ENCODE measurements at regions not wholly inside any gene's neighbourhood (a gene's known extent, or its start where the extent isn't known, plus 50 kb on each side); places are given as distances from the start of the nearest gene placed in this dataset.

DNA sequence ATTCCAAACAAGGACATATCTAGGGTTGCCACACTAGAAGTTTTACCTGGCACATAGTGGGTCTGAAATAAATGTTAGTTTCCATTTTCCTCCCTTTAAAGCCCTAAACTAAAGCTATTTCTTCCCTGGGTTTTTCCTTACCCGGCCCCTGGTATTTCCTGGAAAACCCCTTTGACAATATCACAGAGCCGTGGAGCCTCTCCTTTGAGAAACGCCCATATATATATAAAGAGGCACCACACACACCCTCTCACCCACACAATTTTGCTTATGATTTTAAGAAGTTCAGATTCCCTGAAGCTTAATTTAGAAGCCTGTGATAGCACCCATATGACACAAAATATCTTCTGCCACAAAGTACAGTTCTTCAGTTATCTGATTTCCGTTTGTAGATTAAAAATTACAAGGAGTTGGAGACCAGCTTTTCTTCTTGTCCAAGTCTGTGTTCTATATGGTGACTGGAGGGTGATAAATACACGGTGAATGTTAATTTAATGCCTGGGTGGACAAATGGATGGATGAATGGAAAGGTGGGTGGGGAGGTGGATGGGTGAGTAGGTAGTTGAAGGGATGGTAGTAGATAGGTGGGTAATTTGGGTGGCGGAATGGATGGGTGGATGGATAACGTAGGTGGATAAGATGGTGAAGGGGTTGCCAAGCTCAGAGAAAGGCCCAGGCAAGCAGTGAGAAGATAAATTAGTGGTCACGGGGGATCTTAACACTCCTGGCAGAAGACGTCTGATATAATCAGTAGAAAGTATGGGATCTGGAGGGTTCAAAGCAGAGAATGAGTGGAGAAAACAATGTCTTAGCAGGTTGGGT lies 154.4 kb upstream of the FGGY start:
- no peaks in the 10 kb centered on the region for H3K9me3 ChIP-seq (ENCODE audit: low read depth, low read length, poor library complexity, severe bottlenecking)
- no peaks in the 10 kb centered on the region for H3K27me3 ChIP-seq (replicated peaks; ENCODE audit: insufficient read depth, low read depth, low read length, poor library complexity)
- DNase-seq (ENCODE audit: low spot score) = no peak
- ChIA-PET POLR2A (ENCODE audit: low non-redundant PET) (interaction anchor here (0.8 kb wide), 1 partner anchor 10 kb away, joined by 3 read pairs; no protein-coding TSS in a partner anchor), CTCF (no interaction called here)
- H3K36me3 ChIP-seq (ENCODE audit: insufficient read depth, low read length, poor library complexity, severe bottlenecking) = no peaks in the 10 kb centered on the region
- intact Hi-C loops (cut with micrococcal nuclease; ENCODE audit: unreplicated experiment) = no loop called here
- no peak overlapping the region for H3K27ac ChIP-seq (ENCODE audit: low read depth, low read length, poor library complexity, severe bottlenecking)
- no TSS peak for BruUV-seq (replicated peaks)
- H3K4me3 ChIP-seq (ENCODE audit: low read depth, low read length, poor library complexity, severe bottlenecking) = no peak overlapping the region
- peaks cover 8% of the 10 kb centered on the region for H3K4me1 ChIP-seq (ENCODE audit: insufficient read depth, low read length, poor library complexity, severe bottlenecking)
- no peak for TF ChIP-seq EZH2 (IDR thresholded peaks at IDR 0.05; ENCODE audit: borderline replicate concordance, low read depth, low read length, poor library complexity, severe bottlenecking)
- no peak for TF ChIP-seq CTCF (conservative IDR thresholded peaks at IDR 0.05; ENCODE audit: low read depth, low read length)

DNA sequence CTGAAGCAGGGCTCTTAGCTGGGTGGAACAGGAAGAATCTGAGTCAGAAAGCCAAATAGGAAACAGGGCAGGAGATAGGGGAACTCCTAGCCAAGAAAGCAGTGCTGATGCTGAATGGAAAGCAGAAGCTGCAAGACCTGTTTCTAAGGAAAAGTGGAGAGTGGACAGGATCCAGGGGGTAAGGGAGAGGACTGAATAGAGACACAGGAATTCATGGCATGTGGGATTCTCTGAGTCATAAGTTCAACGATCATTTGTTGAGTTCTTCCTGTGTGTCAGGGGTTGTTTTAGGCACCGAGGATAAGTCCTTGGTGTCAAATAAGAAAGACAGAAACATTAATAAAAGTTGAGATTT lies 153.8 kb upstream of the FGGY start:
- Histone ChIP-seq H3K4me3 (ENCODE audit: low read depth, low read length, poor library complexity, severe bottlenecking) (no peak overlapping the region), H3K27ac (ENCODE audit: low read depth, low read length, poor library complexity, severe bottlenecking) (no peak overlapping the region), H3K36me3 (ENCODE audit: insufficient read depth, low read length, poor library complexity, severe bottlenecking) (no peaks in the 10 kb centered on the region), H3K4me1 (ENCODE audit: insufficient read depth, low read length, poor library complexity, severe bottlenecking) (peaks cover 8% of the 10 kb centered on the region), H3K9me3 (ENCODE audit: low read depth, low read length, poor library complexity, severe bottlenecking) (no peaks in the 10 kb centered on the region), H3K27me3 (replicated peaks; ENCODE audit: insufficient read depth, low read depth, low read length, poor library complexity) (no peaks in the 10 kb centered on the region)
- DNase-seq (ENCODE audit: low spot score) = no peak
- no TSS peak for BruUV-seq (replicated peaks)
- CTCF ChIA-PET = no interaction called here
- POLR2A ChIA-PET (ENCODE audit: low non-redundant PET) = no interaction called here
- no peak for TF ChIP-seq EZH2 (IDR thresholded peaks at IDR 0.05; ENCODE audit: borderline replicate concordance, low read depth, low read length, poor library complexity, severe bottlenecking)
- no peak for TF ChIP-seq CTCF (conservative IDR thresholded peaks at IDR 0.05; ENCODE audit: low read depth, low read length)
- intact Hi-C loops (cut with micrococcal nuclease; ENCODE audit: unreplicated experiment) = no loop called here

DNA sequence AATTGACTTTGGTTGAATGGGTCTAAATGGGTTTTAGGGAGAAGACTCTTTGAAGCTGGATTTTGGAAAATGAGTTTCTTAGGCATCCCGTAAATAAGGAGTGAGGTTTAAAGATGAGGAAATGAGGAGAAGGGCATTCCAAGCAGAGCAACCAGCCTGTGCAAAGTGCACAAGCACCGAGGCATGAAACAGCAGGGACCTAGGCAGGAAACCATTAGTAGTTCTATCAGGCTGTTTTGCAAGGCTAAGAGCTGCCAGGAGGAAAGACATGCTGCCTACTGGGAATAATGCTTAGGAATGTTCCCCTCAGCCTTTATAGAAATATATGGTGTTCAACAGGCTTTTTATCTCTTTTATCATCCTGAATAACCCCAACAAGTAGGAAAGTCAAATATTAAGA lies 153.1 kb upstream of the FGGY start:
- Histone ChIP-seq H3K27ac (ENCODE audit: low read depth, low read length, poor library complexity, severe bottlenecking) (no peak overlapping the region), H3K4me1 (ENCODE audit: insufficient read depth, low read length, poor library complexity, severe bottlenecking) (peaks cover 8% of the 10 kb centered on the region), H3K4me3 (ENCODE audit: low read depth, low read length, poor library complexity, severe bottlenecking) (no peak overlapping the region), H3K36me3 (ENCODE audit: insufficient read depth, low read length, poor library complexity, severe bottlenecking) (no peaks in the 10 kb centered on the region), H3K9me3 (ENCODE audit: low read depth, low read length, poor library complexity, severe bottlenecking) (no peaks in the 10 kb centered on the region), H3K27me3 (replicated peaks; ENCODE audit: insufficient read depth, low read depth, low read length, poor library complexity) (no peaks in the 10 kb centered on the region)
- intact Hi-C loops (cut with micrococcal nuclease; ENCODE audit: unreplicated experiment) = no loop called here
- POLR2A ChIA-PET (ENCODE audit: low non-redundant PET) = no interaction called here
- TF ChIP-seq EZH2 (IDR thresholded peaks at IDR 0.05; ENCODE audit: borderline replicate concordance, low read depth, low read length, poor library complexity, severe bottlenecking) (no peak), CTCF (conservative IDR thresholded peaks at IDR 0.05; ENCODE audit: low read depth, low read length) (no peak)
- DNase-seq (ENCODE audit: low spot score) = peak; percentile 63
- no TSS peak for BruUV-seq (replicated peaks)
- CTCF ChIA-PET = no interaction called here

All from A673 (cell line).